Spleen (tissue), 11 donors: ENCODE measurements at regions not wholly inside any gene's neighbourhood (a gene's known extent, or its start where the extent isn't known, plus 50 kb on each side); places are given as distances from the start of the nearest gene placed in this dataset.

Source experiments
- DNase-seq: peaks from one replicate; pipeline ENCODE4 v3.0.0-alpha.2; 2020
- H3K27ac ChIP-seq, 8 donors: fragments of 200-600 bp; sonication (generic) in 7 of 8; 1 replicate in 4 of 8; 2 replicates in 4 of 8; pipeline versions ENCODE4 v1.5.0 to v1.8.0; 2016 to 2021; ENCODE audit warnings: inconsistent platforms in 4 of 8, mild to moderate bottlenecking in 4 of 8, moderate library complexity in 1 of 8
- H3K27me3 ChIP-seq, 7 donors: fragments of 200-600 bp; sonication (generic) in 6 of 7; replicated peaks in 1 of 7; 1 replicate in 4 of 7; 2 replicates in 3 of 7; pipeline versions ENCODE4 v1.5.0 to v1.8.0; 2016 to 2021; ENCODE audit warnings: inconsistent platforms in 3 of 7, mild to moderate bottlenecking in 1 of 7
- H3K36me3 ChIP-seq, 6 donors: fragments of 200-600 bp; sonication (generic) in 5 of 6; 1 replicate in 4 of 6; 2 replicates in 2 of 6; pipeline versions ENCODE4 v1.5.0 to v1.8.0; 2016 to 2021; ENCODE audit warnings: inconsistent platforms in 2 of 6
- H3K4me1 ChIP-seq, 6 donors: fragments of 200-600 bp; sonication (generic) in 5 of 6; 1 replicate in 3 of 6; 2 replicates in 3 of 6; pipeline versions ENCODE4 v1.5.0 to v1.8.0; 2016 to 2021; ENCODE audit warnings: inconsistent platforms in 3 of 6
- H3K4me3 ChIP-seq, 8 donors: fragments of 200-600 bp; sonication (generic) in 7 of 8; 1 replicate in 4 of 8; 2 replicates in 4 of 8; pipeline versions ENCODE4 v1.5.0 to v1.8.0; 2016 to 2021; ENCODE audit warnings: inconsistent platforms in 4 of 8, mild to moderate bottlenecking in 4 of 8, moderate library complexity in 2 of 8
- H3K9me3 ChIP-seq, 8 donors: fragments of 200-600 bp; sonication (generic) in 7 of 8; 1 replicate in 4 of 8; 2 replicates in 4 of 8; pipeline versions ENCODE4 v1.5.0 to v1.8.0; 2016 to 2021; ENCODE audit warnings: inconsistent platforms in 4 of 8
- CTCF ChIP-seq, 11 experiments: fragments of 200-600 bp in 7 of 11; fragments of 450-650 bp in 4 of 11; sonication (generic) in 4 of 11; IDR thresholded peaks in 8 of 11; conservative IDR thresholded peaks in 3 of 11; 1 replicate in 7 of 11; 2 replicates in 4 of 11; pipeline versions ENCODE4 v1.4.0 to v1.8.0; 2016 to 2021; ENCODE audit warnings: antibody characterized with exemption in 11 of 11, inconsistent platforms in 4 of 11, mild to moderate bottlenecking in 1 of 11
- POLR2A ChIP-seq, 3 donors: fragments of 450-650 bp; IDR thresholded peaks; one replicate each; pipeline ENCODE4 v1.5.1; 2017; ENCODE audit warnings: antibody characterized with exemption in 3 of 3, mild to moderate bottlenecking in 1 of 3
- POLR2AphosphoS5 ChIP-seq, 3 donors: sonication (generic); formaldehyde crosslinking; IDR thresholded peaks; one replicate each; pipeline ENCODE4 v1.5.1; 2017; ENCODE audit warnings: antibody characterized with exemption in 3 of 3
- WGBS, 5 donors: extraction: QIAGEN DNeasy Blood & Tissue Kit in 3 of 5; methylation state at CpG; one replicate each; pipeline versions ENCODE4 v1.1.5 to v1.1.7; 2013 to 2018; 5-methylcytosine and 5-hydroxymethylcytosine counted together
- intact Hi-C: fragments of 100-400 bp; cut with DNase I; formaldehyde crosslinking; loops from one replicate; pipeline ENCODE4 v1.15.0; 2023; ENCODE audit warnings: low total_unique reads
- donor health status: healthy with polysubstance abuse.
- donor health status: DM: no; HTN: no; CAD: no; lungs with moderate emphysema.
- donor health status: DM: no; HTN: no; CAD: no.
- donor health status: Bipolar disorder and iron deficiency.
- donor health status: healthy.
- donor health status: DM: no; HTN: no; CAD: no.
- donor health status: DM: yes; HTN: yes; CAD: no.

DNA sequence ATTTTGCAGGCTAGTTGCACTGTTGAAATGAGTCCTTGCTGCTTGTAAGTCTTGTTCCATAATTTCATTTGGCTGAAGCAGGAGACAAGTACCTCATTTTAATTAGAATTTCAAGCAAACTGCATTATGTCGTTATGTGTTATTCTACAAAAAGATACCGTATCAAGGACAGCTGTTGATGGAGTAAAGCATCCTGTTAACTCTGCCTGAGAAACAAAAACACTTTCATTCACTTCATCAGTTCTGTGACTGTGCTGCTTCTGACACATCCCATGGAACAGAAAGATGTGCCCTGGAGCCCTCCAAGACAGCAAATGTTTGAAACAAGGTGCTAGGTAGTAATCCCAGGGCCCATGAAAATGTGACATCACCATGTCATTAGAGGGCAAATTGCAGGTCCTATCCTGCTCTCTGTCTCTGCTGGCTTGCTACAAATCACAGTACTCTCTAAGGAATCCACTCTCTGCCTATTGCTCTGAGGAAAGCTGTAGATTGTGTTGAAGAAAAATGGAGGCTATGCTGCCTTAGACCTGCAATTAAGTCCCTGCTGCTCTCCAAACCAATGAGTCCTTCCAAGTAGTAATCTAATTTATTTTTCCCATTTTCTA lies 209.7 kb upstream of the PARD3B start:
- H3K27ac ChIP-seq, result no peak overlapping the region
- no peaks in the 10 kb centered on the region for H3K9me3 ChIP-seq
- WGBS, 5 donors, result 54 to 87% (median 71%) methylated on average over 2 of the region's 2 CpGs
- no peak for DNase-seq
- TF ChIP-seq CTCF (IDR thresholded peaks at IDR 0.05 in 8 of 11, conservative IDR thresholded peaks at IDR 0.05 in 3 of 11) (no peak), POLR2AphosphoS5 (IDR thresholded peaks at IDR 0.05) (no peak), POLR2A (IDR thresholded peaks at IDR 0.05) (no peak)
- H3K36me3 ChIP-seq, result no peaks in the 10 kb centered on the region
- H3K27me3 ChIP-seq, result peaks cover 0 to 15% (median 0%) of the 10 kb centered on the region in 7 donors
- no peak overlapping the region for H3K4me3 ChIP-seq
- no peaks in the 10 kb centered on the region for H3K4me1 ChIP-seq
- intact Hi-C loops, result no loop called here

- H3K27ac ChIP-seq, result no peak overlapping the region
- TF ChIP-seq POLR2AphosphoS5 (IDR thresholded peaks at IDR 0.05) (no peak), POLR2A (IDR thresholded peaks at IDR 0.05) (no peak), CTCF (IDR thresholded peaks at IDR 0.05 in 8 of 11, conservative IDR thresholded peaks at IDR 0.05 in 3 of 11) (no peak)
- peaks cover 0 to 15% (median 0%) of the 10 kb centered on the region in 7 donors for H3K27me3 ChIP-seq
- intact Hi-C loops, result no loop called here
- no peak for DNase-seq
- no peaks in the 10 kb centered on the region for H3K4me1 ChIP-seq
- no peaks in the 10 kb centered on the region for H3K36me3 ChIP-seq
- 65 to 76% (median 71%) methylated on average over 3 of the region's 3 CpGs for WGBS, 5 donors
- no peak overlapping the region for H3K4me3 ChIP-seq
- no peaks in the 10 kb centered on the region for H3K9me3 ChIP-seq
Observed at GRCh38 chr2:204336153-204336744, 209.0 kb upstream of the PARD3B start.

DNA sequence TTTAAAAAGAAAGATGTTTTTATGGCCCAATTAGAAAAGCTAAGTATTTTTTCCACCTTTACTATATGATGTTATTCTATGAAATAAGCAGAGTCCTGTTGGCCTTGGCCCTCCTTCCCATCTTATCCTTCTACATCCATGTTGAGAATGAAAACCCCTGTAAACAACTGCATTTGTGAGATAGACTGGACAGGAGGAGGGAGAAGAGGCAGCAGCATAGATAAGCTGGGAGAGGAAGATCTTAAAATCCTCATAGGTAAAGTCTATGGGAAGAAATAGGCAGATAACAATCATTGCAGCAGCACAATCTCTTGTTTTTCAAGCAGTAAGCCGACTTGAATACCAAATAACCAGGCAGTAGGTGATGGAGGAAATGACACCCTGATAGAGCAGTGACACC lies 207.6 kb upstream of the PARD3B start:
- 82 to 92% (median 89%) methylated on average over 1 of the region's 1 CpG for WGBS, 5 donors
- H3K27me3 ChIP-seq, result peaks cover 0 to 15% (median 0%) of the 10 kb centered on the region in 7 donors
- no peak for TF ChIP-seq POLR2AphosphoS5 (IDR thresholded peaks at IDR 0.05)
- TF ChIP-seq POLR2A (IDR thresholded peaks at IDR 0.05), result no peak
- no peak for TF ChIP-seq CTCF (IDR thresholded peaks at IDR 0.05 in 8 of 11, conservative IDR thresholded peaks at IDR 0.05 in 3 of 11)
- no peaks in the 10 kb centered on the region for H3K4me1 ChIP-seq
- H3K4me3 ChIP-seq, result no peak overlapping the region
- no peak for DNase-seq
- intact Hi-C loops, result no loop called here
- H3K36me3 ChIP-seq, result no peaks in the 10 kb centered on the region
- H3K9me3 ChIP-seq, result no peaks in the 10 kb centered on the region
- no peak overlapping the region for H3K27ac ChIP-seq

- Histone ChIP-seq H3K4me1 (no peaks in the 10 kb centered on the region), H3K27me3 (peaks cover 0 to 12% (median 0%) of the 10 kb centered on the region in 7 donors), H3K9me3 (no peaks in the 10 kb centered on the region), H3K36me3 (no peaks in the 10 kb centered on the region), H3K4me3 (no peak overlapping the region), H3K27ac (no peak overlapping the region)
- 84 to 93% (median 87%) methylated on average over 3 of the region's 3 CpGs for WGBS, 5 donors
- intact Hi-C loops, result no loop called here
- TF ChIP-seq CTCF (IDR thresholded peaks at IDR 0.05 in 8 of 11, conservative IDR thresholded peaks at IDR 0.05 in 3 of 11), result no peak
- TF ChIP-seq POLR2A (IDR thresholded peaks at IDR 0.05), result no peak
- no peak for TF ChIP-seq POLR2AphosphoS5 (IDR thresholded peaks at IDR 0.05)
- no peak for DNase-seq
Observed at GRCh38 chr2:204339212-204339715, 206.0 kb upstream of the PARD3B start.
